Osteocyte (in vitro differentiated cells): ENCODE measurements at regions not wholly inside any gene's neighbourhood (a gene's known extent, or its start where the extent isn't known, plus 50 kb on each side); places are given as distances from the start of the nearest gene placed in this dataset.

ENCODE experiments used
- DNase-seq: peaks from one replicate; pipeline ENCODE4 v3.0.0; 2021; ENCODE audit warnings: mixed read lengths; ENCODE audit not compliant: unreplicated experiment; ENCODE audit errors: extremely low spot score
- H3K27ac Mint-ChIP-seq: one replicate; pipeline ENCODE4 v1.8.0; 2021; ENCODE audit warnings: mild to moderate bottlenecking, mixed read lengths; ENCODE audit not compliant: unreplicated experiment
- H3K27me3 Mint-ChIP-seq: one replicate; pipeline ENCODE4 v1.8.0; 2021; ENCODE audit warnings: mixed read lengths; ENCODE audit not compliant: unreplicated experiment
- H3K36me3 Mint-ChIP-seq: one replicate; pipeline ENCODE4 v1.8.0; 2021; ENCODE audit warnings: mixed read lengths; ENCODE audit not compliant: unreplicated experiment
- H3K4me1 Mint-ChIP-seq: one replicate; pipeline ENCODE4 v1.8.0; 2021; ENCODE audit warnings: mixed read lengths; ENCODE audit not compliant: unreplicated experiment
- H3K4me3 Mint-ChIP-seq: one replicate; pipeline ENCODE4 v1.8.0; 2021; ENCODE audit warnings: mild to moderate bottlenecking, moderate library complexity, mixed read lengths; ENCODE audit not compliant: unreplicated experiment
- H3K9me3 Mint-ChIP-seq: one replicate; pipeline ENCODE4 v1.8.0; 2021; ENCODE audit warnings: mixed read lengths; ENCODE audit not compliant: unreplicated experiment
- CTCF ChIP-seq: fragments of 200-600 bp; sonication (generic); IDR thresholded peaks from 2 replicates; pipeline ENCODE4 v1.5.0; 2021; ENCODE audit warnings: antibody characterized with exemption, mild to moderate bottlenecking, moderate library complexity

- TF ChIP-seq CTCF, result no peak
- Mint-ChIP-seq H3K36me3 (no peaks in the 10 kb centered on the region), H3K4me1 (no peaks in the 10 kb centered on the region)
Observed at GRCh38 chr1:95832370-95832769, 598.4 kb downstream of the RWDD3 start.

DNA sequence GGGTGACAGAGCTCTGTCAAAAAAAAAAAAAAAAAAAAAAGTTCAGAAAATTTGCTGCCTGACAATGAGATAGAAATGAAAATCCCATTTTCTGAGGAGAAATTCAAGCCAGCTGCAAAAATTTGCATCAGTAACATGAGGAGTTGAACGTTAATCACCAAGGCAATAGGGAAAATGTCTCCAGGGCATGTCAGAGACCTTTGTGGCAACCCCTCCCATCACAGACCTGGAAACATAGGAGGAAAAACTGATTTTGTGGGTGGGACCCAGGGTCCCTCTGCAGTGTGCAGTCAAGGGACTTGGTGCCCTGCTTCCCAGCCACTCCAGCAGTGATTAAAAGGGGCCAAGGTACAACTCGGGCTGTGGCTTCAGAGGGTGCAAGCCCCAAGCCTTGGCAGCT is 615.4 kb downstream of the RWDD3 start:
- Mint-ChIP-seq H3K27me3 (peaks cover 5% of the 10 kb centered on the region), H3K4me1 (no peaks in the 10 kb centered on the region), H3K36me3 (no peaks in the 10 kb centered on the region), H3K9me3 (no peaks in the 10 kb centered on the region), H3K4me3 (no peak overlapping the region), H3K27ac (no peak overlapping the region)
- DNase-seq, result no peak
- TF ChIP-seq CTCF, result no peak

More at GRCh38 chr1:95832370-95832769, 598.4 kb downstream of the RWDD3 start:
- H3K27ac Mint-ChIP-seq, result no peak overlapping the region
- peaks cover 21% of the 10 kb centered on the region for H3K9me3 Mint-ChIP-seq
- no peaks in the 10 kb centered on the region for H3K27me3 Mint-ChIP-seq
- H3K4me3 Mint-ChIP-seq, result no peak overlapping the region
- DNase-seq, result no peak

DNA sequence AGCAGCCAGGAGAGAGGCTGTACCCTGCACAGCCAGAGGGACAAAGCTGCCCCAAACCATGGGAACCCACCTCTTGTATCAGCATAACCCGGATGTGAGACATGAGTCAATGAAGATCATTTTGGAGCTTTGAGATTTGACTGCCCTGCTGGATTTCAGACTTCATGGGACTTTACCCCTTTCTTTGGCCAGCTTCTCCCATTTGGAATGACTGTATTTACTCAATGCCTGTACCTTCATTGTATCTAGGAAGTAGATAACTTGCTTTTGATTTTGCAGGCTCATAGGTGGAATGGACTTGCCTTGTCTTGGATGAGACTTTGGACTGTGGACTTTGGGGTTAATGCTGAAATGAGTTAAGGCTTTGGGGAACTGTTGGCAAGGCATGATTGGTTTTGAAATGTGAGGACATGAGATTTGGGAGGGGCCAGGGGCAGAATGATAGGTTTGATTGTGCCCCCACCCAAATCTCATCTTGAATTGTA is 616.2 kb downstream of the RWDD3 start:
- Mint-ChIP-seq H3K36me3 (no peaks in the 10 kb centered on the region), H3K4me1 (no peaks in the 10 kb centered on the region), H3K4me3 (no peak overlapping the region), H3K27ac (no peak overlapping the region), H3K27me3 (peaks cover 5% of the 10 kb centered on the region), H3K9me3 (no peaks in the 10 kb centered on the region)
- no peak for DNase-seq
- TF ChIP-seq CTCF, result no peak

GRCh38 chr1:95850763-95851162 is 616.8 kb downstream of the RWDD3 start:
- Mint-ChIP-seq H3K4me1 (no peaks in the 10 kb centered on the region), H3K9me3 (no peaks in the 10 kb centered on the region), H3K27me3 (peaks cover 5% of the 10 kb centered on the region), H3K4me3 (no peak overlapping the region), H3K27ac (no peak overlapping the region), H3K36me3 (no peaks in the 10 kb centered on the region)
- TF ChIP-seq CTCF, result no peak
- no peak for DNase-seq

DNA sequence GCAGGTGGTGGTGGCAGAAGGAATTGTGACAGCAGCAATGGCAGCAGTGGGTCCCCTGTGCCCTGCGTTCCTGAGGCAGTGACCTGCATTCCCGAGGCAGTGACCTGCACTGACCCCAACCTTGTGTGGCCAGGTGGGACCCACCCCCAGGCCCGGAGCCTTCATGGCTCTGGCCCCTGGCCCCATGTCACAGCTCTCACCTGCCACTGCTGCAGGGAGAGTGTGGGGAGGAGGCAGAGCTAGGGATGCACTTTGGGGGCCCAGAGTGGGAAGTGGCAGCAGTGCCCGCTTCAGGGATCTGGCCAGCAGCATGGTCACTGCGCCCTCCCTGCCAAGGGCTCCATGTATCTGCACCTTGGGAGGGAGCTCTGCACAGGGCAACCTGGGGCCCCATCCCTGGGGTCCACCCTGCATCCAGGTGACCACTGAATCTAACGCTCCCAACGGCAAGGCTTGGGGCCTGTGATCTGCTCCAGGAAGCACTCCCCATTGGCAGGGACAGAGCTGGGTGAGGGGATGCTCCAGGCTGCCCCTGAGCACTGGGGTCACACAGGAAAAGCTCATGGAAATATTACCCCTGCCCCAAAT is 618.6 kb downstream of the RWDD3 start:
- Mint-ChIP-seq H3K9me3 (no peaks in the 10 kb centered on the region), H3K4me1 (no peaks in the 10 kb centered on the region), H3K27me3 (no peaks in the 10 kb centered on the region), H3K4me3 (no peak overlapping the region), H3K27ac (no peak overlapping the region), H3K36me3 (no peaks in the 10 kb centered on the region)
- DNase-seq, result no peak
- TF ChIP-seq CTCF, result no peak
